ENCODE measurements at regions not wholly inside any gene's neighbourhood (a gene's known extent, or its start where the extent isn't known, plus 50 kb on each side); places are given as distances from the start of the nearest gene placed in this dataset.

- H3K27ac Mint-ChIP-seq, result no peak overlapping the region
- DNase-seq, result no peak
- peaks cover 18% of the 10 kb centered on the region for H3K27me3 Mint-ChIP-seq
- H3K4me3 Mint-ChIP-seq, result no peak overlapping the region
- no peaks in the 10 kb centered on the region for H3K9me3 Mint-ChIP-seq
- no peaks in the 10 kb centered on the region for H3K4me1 Mint-ChIP-seq
- ATAC-seq, result no peak
Measured at GRCh38 chr11:116603728-116604323, 169.0 kb downstream of the BUD13 start.

GRCh38 chr11:116602637-116602942, 170.2 kb downstream of the BUD13 start:
- no peaks in the 10 kb centered on the region for H3K9me3 Mint-ChIP-seq
- DNase-seq (no peak), ATAC-seq (no peak)
- no peak overlapping the region for H3K4me3 Mint-ChIP-seq
- peaks cover 20% of the 10 kb centered on the region for H3K27me3 Mint-ChIP-seq
- H3K27ac Mint-ChIP-seq, result no peak overlapping the region
- no peaks in the 10 kb centered on the region for H3K4me1 Mint-ChIP-seq

- no peak for DNase-seq
- no peak overlapping the region for H3K4me3 Mint-ChIP-seq
- H3K9me3 Mint-ChIP-seq, result no peaks in the 10 kb centered on the region
- no peaks in the 10 kb centered on the region for H3K4me1 Mint-ChIP-seq
- H3K27ac Mint-ChIP-seq, result no peak overlapping the region
- peaks cover 20% of the 10 kb centered on the region for H3K27me3 Mint-ChIP-seq
- ATAC-seq, result no peak
Measured at GRCh38 chr11:116601814-116602636, 170.8 kb downstream of the BUD13 start.

- peaks cover 12% of the 10 kb centered on the region for H3K27me3 Mint-ChIP-seq
- no peak for ATAC-seq
- no peak overlapping the region for H3K27ac Mint-ChIP-seq
Measured at GRCh38 chr11:116600930-116601329, 171.9 kb downstream of the BUD13 start.

GRCh38 chr11:116598556-116598955, 174.2 kb downstream of the BUD13 start:
- H3K4me3 Mint-ChIP-seq, result no peak overlapping the region
- no peak overlapping the region for H3K27ac Mint-ChIP-seq
- DNase-seq, result no peak
- H3K4me1 Mint-ChIP-seq, result no peaks in the 10 kb centered on the region
- ATAC-seq, result no peak
- peaks cover 9% of the 10 kb centered on the region for H3K27me3 Mint-ChIP-seq
- H3K9me3 Mint-ChIP-seq, result no peaks in the 10 kb centered on the region

More at GRCh38 chr11:116600930-116601329, 171.9 kb downstream of the BUD13 start:
- Mint-ChIP-seq H3K9me3 (no peaks in the 10 kb centered on the region), H3K4me3 (no peak overlapping the region), H3K4me1 (no peaks in the 10 kb centered on the region)
- DNase-seq, result no peak

- Mint-ChIP-seq H3K27me3 (peaks cover 9% of the 10 kb centered on the region), H3K27ac (no peak overlapping the region), H3K4me3 (no peak overlapping the region), H3K9me3 (no peaks in the 10 kb centered on the region), H3K4me1 (no peaks in the 10 kb centered on the region)
- ATAC-seq, result no peak
- no peak for DNase-seq
Measured at GRCh38 chr11:116598036-116598435, 174.8 kb downstream of the BUD13 start.

- H3K4me1 Mint-ChIP-seq, result no peaks in the 10 kb centered on the region
- no peak for ATAC-seq
- peaks cover 9% of the 10 kb centered on the region for H3K27me3 Mint-ChIP-seq
- no peak overlapping the region for H3K27ac Mint-ChIP-seq
- no peaks in the 10 kb centered on the region for H3K9me3 Mint-ChIP-seq
- DNase-seq, result no peak
- H3K4me3 Mint-ChIP-seq, result no peak overlapping the region
Measured at GRCh38 chr11:116596346-116597260, 176.2 kb downstream of the BUD13 start.

- DNase-seq (no peak), ATAC-seq (no peak)
- no peaks in the 10 kb centered on the region for H3K4me1 Mint-ChIP-seq
- H3K27me3 Mint-ChIP-seq, result peaks cover 9% of the 10 kb centered on the region
- no peak overlapping the region for H3K4me3 Mint-ChIP-seq
- no peak overlapping the region for H3K27ac Mint-ChIP-seq
- H3K9me3 Mint-ChIP-seq, result no peaks in the 10 kb centered on the region
Measured at GRCh38 chr11:116595305-116595880, 177.4 kb downstream of the BUD13 start.

GRCh38 chr11:116590844-116591570, 181.8 kb downstream of the BUD13 start:
- H3K27ac Mint-ChIP-seq, result no peak overlapping the region
- no peaks in the 10 kb centered on the region for H3K4me1 Mint-ChIP-seq
- peaks cover 5 to 14% of the 10 kb centered on the region in 2 donors for H3K9me3 Mint-ChIP-seq
- no peaks in the 10 kb centered on the region for H3K27me3 Mint-ChIP-seq
- H3K4me3 Mint-ChIP-seq, result no peak overlapping the region
- ATAC-seq (no peak), DNase-seq (no peak)

GRCh38 chr11:116589402-116589801, 183.4 kb downstream of the BUD13 start:
- ATAC-seq (no peak), DNase-seq (no peak)
- H3K9me3 Mint-ChIP-seq, result peaks cover 5 to 14% of the 10 kb centered on the region in 2 donors
- no peak overlapping the region for H3K27ac Mint-ChIP-seq
- H3K4me3 Mint-ChIP-seq, result no peak overlapping the region
- peaks cover 4% of the 10 kb centered on the region for H3K27me3 Mint-ChIP-seq
- H3K4me1 Mint-ChIP-seq, result no peaks in the 10 kb centered on the region

GRCh38 chr11:116586392-116586791, 186.4 kb downstream of the BUD13 start:
- H3K4me1 Mint-ChIP-seq, result no peaks in the 10 kb centered on the region

GRCh38 chr11:116582571-116582970, 190.2 kb downstream of the BUD13 start:
- Mint-ChIP-seq H3K4me1 (no peaks in the 10 kb centered on the region), H3K27ac (no peak overlapping the region), H3K4me3 (no peak overlapping the region), H3K27me3 (peaks cover 72% of the 10 kb centered on the region), H3K9me3 (no peaks in the 10 kb centered on the region)
- DNase-seq, result no peak
- ATAC-seq, result no peak

More at GRCh38 chr11:116586392-116586791, 186.4 kb downstream of the BUD13 start:
- Mint-ChIP-seq H3K9me3 (peaks cover 5 to 14% of the 10 kb centered on the region in 2 donors), H3K27me3 (peaks cover 33% of the 10 kb centered on the region), H3K4me3 (no peak overlapping the region), H3K27ac (no peak overlapping the region)
- ATAC-seq, result no peak
- no peak for DNase-seq

- Mint-ChIP-seq H3K27ac (no peak overlapping the region), H3K27me3 (peaks cover 78% of the 10 kb centered on the region), H3K9me3 (no peaks in the 10 kb centered on the region), H3K4me3 (no peak overlapping the region), H3K4me1 (no peaks in the 10 kb centered on the region)
- no peak for ATAC-seq
- no peak for DNase-seq
Measured at GRCh38 chr11:116581349-116581748, 191.4 kb downstream of the BUD13 start.

- Mint-ChIP-seq H3K4me3 (no peak overlapping the region), H3K9me3 (no peaks in the 10 kb centered on the region), H3K27ac (no peak overlapping the region), H3K27me3 (peaks cover 78% of the 10 kb centered on the region), H3K4me1 (no peaks in the 10 kb centered on the region)
- ATAC-seq (no peak), DNase-seq (no peak)
Measured at GRCh38 chr11:116580799-116581198, 192.0 kb downstream of the BUD13 start.
